ENCODE measurements at regions not wholly inside any gene's neighbourhood (a gene's known extent, or its start where the extent isn't known, plus 50 kb on each side); places are given as distances from the start of the nearest gene placed in this dataset.

- no peaks in the 10 kb centered on the region for H3K4me1 Mint-ChIP-seq (ENCODE audit: low read depth)
- DNase-seq (ENCODE audit: low spot score, unreplicated experiment) = no peak
- no peaks in the 10 kb centered on the region for H3K9me3 Mint-ChIP-seq (ENCODE audit: low read depth)
- no peak overlapping the region for H3K4me3 Mint-ChIP-seq (ENCODE audit: low read depth)
- TF ChIP-seq CTCF (IDR thresholded peaks at IDR 0.05; ENCODE audit: unreplicated experiment) = no peak
- H3K27ac Mint-ChIP-seq = no peak overlapping the region
- peaks cover 19% of the 10 kb centered on the region for H3K27me3 Mint-ChIP-seq
- no peaks in the 10 kb centered on the region for H3K36me3 Mint-ChIP-seq (ENCODE audit: insufficient read depth)
Observed at GRCh38 chr2:207290833-207291624, 125.3 kb upstream of the KLF7 start.

DNA sequence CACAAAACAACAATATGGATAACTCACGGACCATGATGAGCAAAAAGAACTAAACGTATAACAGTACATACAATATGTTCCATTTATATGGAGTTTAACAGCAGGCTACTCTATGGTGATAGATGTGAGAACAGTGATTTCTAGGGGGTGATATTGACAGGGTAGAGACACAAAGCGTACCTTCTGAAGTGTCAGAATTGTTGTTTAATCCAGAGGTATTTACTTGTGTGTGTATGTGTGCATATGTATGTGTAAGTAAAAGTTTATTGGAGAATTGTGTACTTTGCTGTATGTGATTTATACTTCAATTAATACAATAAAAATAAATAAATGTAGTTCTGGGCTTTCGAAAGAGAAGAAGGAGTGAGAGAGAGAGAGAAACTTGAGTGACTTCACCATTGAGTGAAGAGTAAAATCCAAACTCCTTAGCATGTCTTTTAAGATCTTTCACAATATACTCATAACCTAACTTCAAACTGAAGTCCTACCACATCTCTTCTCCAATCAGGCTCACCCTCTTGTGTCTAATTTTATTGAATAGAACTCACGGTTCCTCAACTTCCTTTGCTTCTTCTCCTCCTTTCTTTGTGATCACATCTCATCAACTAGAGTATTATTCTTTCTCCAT, 126.0 kb upstream of the KLF7 start:
- no peak for TF ChIP-seq CTCF (IDR thresholded peaks at IDR 0.05; ENCODE audit: unreplicated experiment)
- no peaks in the 10 kb centered on the region for H3K36me3 Mint-ChIP-seq (ENCODE audit: insufficient read depth)
- H3K4me1 Mint-ChIP-seq (ENCODE audit: low read depth) = no peaks in the 10 kb centered on the region
- peaks cover 19% of the 10 kb centered on the region for H3K27me3 Mint-ChIP-seq
- DNase-seq (ENCODE audit: low spot score, unreplicated experiment) = no peak
- H3K27ac Mint-ChIP-seq = no peak overlapping the region
- no peak overlapping the region for H3K4me3 Mint-ChIP-seq (ENCODE audit: low read depth)
- H3K9me3 Mint-ChIP-seq (ENCODE audit: low read depth) = no peaks in the 10 kb centered on the region

DNA sequence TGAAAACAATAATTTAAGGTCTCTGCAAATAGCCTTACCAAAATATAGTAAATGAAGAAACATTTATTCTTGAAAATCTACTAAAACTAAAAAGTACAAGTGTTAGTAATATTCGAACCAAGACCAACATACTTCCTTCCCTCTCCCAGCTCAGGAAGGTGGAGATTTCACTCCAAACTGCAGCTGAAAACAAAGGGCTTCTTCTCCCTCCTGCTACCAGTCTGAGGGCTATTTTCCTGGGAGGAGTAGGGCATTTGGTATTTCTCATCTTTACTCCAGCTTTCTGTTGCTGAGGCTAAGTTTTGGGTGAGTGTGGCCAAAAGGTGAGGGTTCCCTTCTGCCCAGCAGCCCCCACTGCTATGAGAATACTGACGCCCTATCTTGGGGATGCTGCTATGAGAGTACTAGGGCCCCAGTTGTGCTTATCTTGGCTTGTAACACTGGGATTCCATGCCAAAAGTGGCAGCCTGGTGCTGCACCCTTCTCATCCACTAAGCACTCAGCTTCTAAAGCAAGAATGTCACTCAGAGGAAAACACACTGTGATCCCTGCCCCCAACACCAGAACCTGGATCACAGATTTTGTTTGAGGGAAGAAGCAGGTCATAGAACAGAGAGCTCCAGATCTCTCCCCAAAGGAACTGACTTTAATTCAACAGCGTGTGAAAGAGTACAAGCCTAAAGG, 130.7 kb upstream of the KLF7 start:
- Mint-ChIP-seq H3K9me3 (ENCODE audit: low read depth) (peaks cover 13% of the 10 kb centered on the region), H3K27me3 (peaks cover 7% of the 10 kb centered on the region), H3K4me3 (ENCODE audit: low read depth) (no peak overlapping the region), H3K36me3 (ENCODE audit: insufficient read depth) (no peaks in the 10 kb centered on the region), H3K4me1 (ENCODE audit: low read depth) (no peaks in the 10 kb centered on the region), H3K27ac (no peak overlapping the region)
- no peak for TF ChIP-seq CTCF (IDR thresholded peaks at IDR 0.05; ENCODE audit: unreplicated experiment)
- DNase-seq (ENCODE audit: low spot score, unreplicated experiment) = no peak

- Mint-ChIP-seq H3K9me3 (ENCODE audit: low read depth) (peaks cover 14% of the 10 kb centered on the region), H3K27ac (no peak overlapping the region), H3K27me3 (no peaks in the 10 kb centered on the region), H3K36me3 (ENCODE audit: insufficient read depth) (no peaks in the 10 kb centered on the region), H3K4me1 (ENCODE audit: low read depth) (no peaks in the 10 kb centered on the region), H3K4me3 (ENCODE audit: low read depth) (no peak overlapping the region)
- no peak for TF ChIP-seq CTCF (IDR thresholded peaks at IDR 0.05; ENCODE audit: unreplicated experiment)
- DNase-seq (ENCODE audit: low spot score, unreplicated experiment) = no peak
Observed at GRCh38 chr2:207300817-207301216, 135.1 kb upstream of the KLF7 start.

GRCh38 chr2:207304761-207305160, 139.0 kb upstream of the KLF7 start:
- no peak overlapping the region for H3K4me3 Mint-ChIP-seq (ENCODE audit: low read depth)
- H3K27me3 Mint-ChIP-seq = peaks cover 5% of the 10 kb centered on the region
- H3K4me1 Mint-ChIP-seq (ENCODE audit: low read depth) = no peaks in the 10 kb centered on the region
- no peaks in the 10 kb centered on the region for H3K36me3 Mint-ChIP-seq (ENCODE audit: insufficient read depth)
- no peak for TF ChIP-seq CTCF (IDR thresholded peaks at IDR 0.05; ENCODE audit: unreplicated experiment)
- peaks cover 14% of the 10 kb centered on the region for H3K9me3 Mint-ChIP-seq (ENCODE audit: low read depth)
- no peak overlapping the region for H3K27ac Mint-ChIP-seq
- DNase-seq (ENCODE audit: low spot score, unreplicated experiment) = no peak
